ENCODE measurements at regions not wholly inside any gene's neighbourhood (a gene's known extent, or its start where the extent isn't known, plus 50 kb on each side); places are given as distances from the start of the nearest gene placed in this dataset.

DNA sequence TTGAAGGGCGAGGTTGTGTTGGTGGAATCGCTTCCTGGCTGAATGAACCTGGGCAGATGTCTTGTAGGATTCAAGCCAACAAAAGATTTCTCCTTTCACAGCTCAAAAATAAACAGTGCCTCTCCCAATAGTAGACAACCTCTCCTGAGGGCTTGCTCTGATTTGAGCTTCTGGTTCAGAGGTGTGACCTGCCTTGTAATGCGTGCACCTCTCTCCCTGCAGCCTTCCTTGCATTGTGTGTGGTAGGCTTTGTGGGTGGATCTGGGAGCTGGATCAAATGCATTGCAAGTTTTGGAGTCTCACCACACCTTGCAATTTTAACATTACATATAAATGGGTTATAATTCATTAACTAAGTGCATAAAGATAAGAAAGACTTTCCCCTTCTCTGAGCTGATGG, 96.9 kb upstream of the PTCH1 start:
- Histone ChIP-seq H3K4me3 (no peak overlapping the region), H3K9me3 (ENCODE audit: control insufficient read depth in 4 of 4, insufficient read depth in 3 of 4, low read length in 3 of 4) (peaks cover 0 to 7% (median 0%) of the 10 kb centered on the region in 4 donors), H3K27me3 (ENCODE audit: control insufficient read depth in 3 of 3, insufficient read depth in 3 of 3, low read length in 2 of 3) (no peaks in the 10 kb centered on the region), H3K36me3 (ENCODE audit: control insufficient read depth in 4 of 4, insufficient read depth in 4 of 4, low read length in 4 of 4) (no peaks in the 10 kb centered on the region), H3K9ac (ENCODE audit: insufficient read depth in 1 of 2, low read length in 2 of 2) (no peak overlapping the region), H3K27ac (ENCODE audit: low read depth in 1 of 2, low read length in 1 of 2) (no peak overlapping the region), H3K4me1 (ENCODE audit: control insufficient read depth in 5 of 5, insufficient read depth in 5 of 5, low read length in 5 of 5) (no peaks in the 10 kb centered on the region)
- 91 to 95% methylated on average over 3 of the region's 3 CpGs for WGBS, 2 donors
- no peak for DNase-seq
- no peak for ATAC-seq (ENCODE audit: insufficient read depth, low FRiP score)
- TF ChIP-seq, protein P1, sequence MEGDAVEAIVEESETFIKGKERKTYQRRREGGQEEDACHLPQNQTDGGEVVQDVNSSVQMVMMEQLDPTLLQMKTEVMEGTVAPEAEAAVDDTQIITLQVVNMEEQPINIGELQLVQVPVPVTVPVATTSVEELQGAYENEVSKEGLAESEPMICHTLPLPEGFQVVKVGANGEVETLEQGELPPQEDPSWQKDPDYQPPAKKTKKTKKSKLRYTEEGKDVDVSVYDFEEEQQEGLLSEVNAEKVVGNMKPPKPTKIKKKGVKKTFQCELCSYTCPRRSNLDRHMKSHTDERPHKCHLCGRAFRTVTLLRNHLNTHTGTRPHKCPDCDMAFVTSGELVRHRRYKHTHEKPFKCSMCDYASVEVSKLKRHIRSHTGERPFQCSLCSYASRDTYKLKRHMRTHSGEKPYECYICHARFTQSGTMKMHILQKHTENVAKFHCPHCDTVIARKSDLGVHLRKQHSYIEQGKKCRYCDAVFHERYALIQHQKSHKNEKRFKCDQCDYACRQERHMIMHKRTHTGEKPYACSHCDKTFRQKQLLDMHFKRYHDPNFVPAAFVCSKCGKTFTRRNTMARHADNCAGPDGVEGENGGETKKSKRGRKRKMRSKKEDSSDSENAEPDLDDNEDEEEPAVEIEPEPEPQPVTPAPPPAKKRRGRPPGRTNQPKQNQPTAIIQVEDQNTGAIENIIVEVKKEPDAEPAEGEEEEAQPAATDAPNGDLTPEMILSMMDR (IDR thresholded peaks at IDR 0.05; ENCODE audit: control extremely low read depth, extremely low read depth), result no peak

DNA sequence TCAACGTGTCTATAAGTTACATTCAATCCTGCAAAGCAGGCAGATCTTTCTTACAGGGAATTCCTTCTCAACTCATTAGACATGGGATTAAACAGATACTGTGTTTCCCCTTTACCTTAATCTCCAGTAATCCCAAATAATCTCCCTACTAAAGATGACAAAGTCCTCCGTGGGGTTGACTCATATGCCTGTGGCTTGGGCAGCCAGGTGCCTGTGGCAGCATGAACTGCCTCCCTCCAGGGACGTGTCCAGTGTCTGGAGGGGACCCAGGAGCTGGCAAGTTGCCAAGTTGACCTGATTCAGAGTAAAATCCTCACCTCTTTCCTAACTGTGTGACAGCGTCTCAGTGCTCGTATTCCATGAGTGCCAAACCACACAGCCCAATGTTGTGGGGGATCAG, 94.6 kb upstream of the PTCH1 start:
- Histone ChIP-seq H3K4me1 (ENCODE audit: control insufficient read depth in 5 of 5, insufficient read depth in 5 of 5, low read length in 5 of 5) (peaks cover 0 to 8% (median 0%) of the 10 kb centered on the region in 5 donors), H3K36me3 (ENCODE audit: control insufficient read depth in 4 of 4, insufficient read depth in 4 of 4, low read length in 4 of 4) (no peaks in the 10 kb centered on the region), H3K9me3 (ENCODE audit: control insufficient read depth in 4 of 4, insufficient read depth in 3 of 4, low read length in 3 of 4) (peaks cover 0 to 7% (median 0%) of the 10 kb centered on the region in 4 donors), H3K27ac (ENCODE audit: low read depth in 1 of 2, low read length in 1 of 2) (no peak overlapping the region), H3K27me3 (ENCODE audit: control insufficient read depth in 3 of 3, insufficient read depth in 3 of 3, low read length in 2 of 3) (no peaks in the 10 kb centered on the region), H3K4me3 (no peak overlapping the region), H3K9ac (ENCODE audit: insufficient read depth in 1 of 2, low read length in 2 of 2) (no peak overlapping the region)
- TF ChIP-seq, protein P1 (IDR thresholded peaks at IDR 0.05; ENCODE audit: control extremely low read depth, extremely low read depth), result no peak
- DNase-seq, result no peak
- no peak for ATAC-seq (ENCODE audit: insufficient read depth, low FRiP score)
- WGBS, 2 donors, result 67 to 69% methylated on average over 5 of the region's 5 CpGs

DNA sequence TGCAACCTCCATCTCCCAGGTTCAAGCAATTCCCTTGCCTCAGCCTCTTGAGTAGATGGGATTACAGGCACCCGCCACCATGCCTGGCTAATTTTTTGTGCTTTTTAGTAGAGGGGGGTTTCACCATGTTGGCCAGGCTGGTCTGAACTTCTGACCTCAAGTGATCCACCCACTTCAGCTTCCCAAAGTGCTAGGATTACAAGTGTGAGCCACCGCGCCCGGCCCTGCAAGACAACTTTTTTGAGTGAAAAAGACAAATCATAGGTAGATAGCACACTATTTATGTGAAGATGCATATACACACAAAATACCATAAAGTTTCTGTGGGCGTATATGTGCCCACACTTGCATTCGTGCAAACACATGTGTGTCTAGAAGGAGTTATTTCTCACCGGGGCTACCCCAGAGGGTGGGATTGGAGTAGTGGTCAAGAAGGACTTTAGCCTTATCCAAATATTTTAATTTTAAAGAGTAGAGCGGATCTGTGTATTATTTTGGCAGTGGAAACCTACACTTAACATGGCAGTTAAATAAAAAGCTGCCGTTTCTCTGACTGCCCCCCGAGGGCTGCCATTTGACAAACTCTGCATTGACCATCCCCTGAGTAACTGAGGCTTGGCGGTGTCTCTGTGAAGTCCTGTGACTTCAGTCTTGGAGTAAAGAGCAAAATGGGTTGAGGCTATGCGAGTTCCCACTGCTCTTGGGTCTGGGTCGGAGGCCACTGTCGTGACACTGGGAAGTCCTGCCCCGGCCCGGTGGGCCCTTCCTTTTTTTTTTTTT, 93.4 kb upstream of the PTCH1 start:
- WGBS, 2 donors, result 92 to 96% methylated on average over 16 of the region's 16 CpGs
- ATAC-seq (ENCODE audit: insufficient read depth, low FRiP score), result no peak
- peaks cover 0 to 15% (median 0%) of the 10 kb centered on the region in 5 donors for H3K4me1 ChIP-seq (ENCODE audit: control insufficient read depth in 5 of 5, insufficient read depth in 5 of 5, low read length in 5 of 5)
- H3K27ac ChIP-seq (ENCODE audit: low read depth in 1 of 2, low read length in 1 of 2), result no peak overlapping the region
- no peak overlapping the region for H3K9ac ChIP-seq (ENCODE audit: insufficient read depth in 1 of 2, low read length in 2 of 2)
- no peak overlapping the region for H3K4me3 ChIP-seq
- H3K9me3 ChIP-seq (ENCODE audit: control insufficient read depth in 4 of 4, insufficient read depth in 3 of 4, low read length in 3 of 4), result peaks cover 0 to 7% (median 0%) of the 10 kb centered on the region in 4 donors
- no peaks in the 10 kb centered on the region for H3K27me3 ChIP-seq (ENCODE audit: control insufficient read depth in 3 of 3, insufficient read depth in 3 of 3, low read length in 2 of 3)
- DNase-seq, result no peak
- TF ChIP-seq, protein P1 (IDR thresholded peaks at IDR 0.05; ENCODE audit: control extremely low read depth, extremely low read depth), result no peak
- no peaks in the 10 kb centered on the region for H3K36me3 ChIP-seq (ENCODE audit: control insufficient read depth in 4 of 4, insufficient read depth in 4 of 4, low read length in 4 of 4)
